ENCODE measurements at regions not wholly inside any gene's neighbourhood (a gene's known extent, or its start where the extent isn't known, plus 50 kb on each side); places are given as distances from the start of the nearest gene placed in this dataset.
"Not testable (repeated sequence)": the region's sequence is repeated elsewhere in the genome, so short reads cannot be mapped to it uniquely, and the experiment has no call there.

DNA sequence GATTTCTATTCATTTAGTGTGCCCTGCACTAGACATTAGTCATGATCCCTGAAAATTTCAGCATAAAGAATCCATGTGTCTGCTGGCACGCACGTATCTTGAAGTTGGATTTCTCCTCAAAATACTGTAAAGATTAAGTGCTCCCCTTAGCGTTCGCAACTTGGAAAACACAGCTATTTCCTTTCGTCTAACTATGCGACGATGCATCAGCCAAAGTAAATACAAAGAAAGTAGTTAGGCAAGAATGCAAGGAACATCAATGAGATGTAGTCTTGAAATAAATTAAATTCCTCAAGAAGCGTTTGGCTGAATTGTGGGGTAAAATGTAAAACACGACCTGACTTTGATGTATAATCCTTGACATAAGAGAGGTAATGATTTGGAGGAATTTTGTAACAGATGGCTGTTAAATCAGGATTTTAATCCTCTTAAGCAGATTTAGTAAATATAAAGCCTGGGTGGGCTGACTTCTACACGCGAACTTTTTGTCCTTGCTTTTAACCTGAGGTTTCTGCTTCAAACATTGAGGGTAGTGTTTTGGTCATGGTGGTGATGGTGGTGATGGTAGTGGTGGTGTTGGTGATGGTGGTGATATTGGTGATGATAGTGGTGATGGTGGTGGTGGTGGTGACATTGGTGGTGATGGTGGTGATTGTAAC is 88.2 kb downstream of the FOXF2 start:
- Mint-ChIP-seq H3K4me3 (no peak overlapping the region), H3K27ac (no peak overlapping the region), H3K27me3 (peaks cover 18% of the 10 kb centered on the region), H3K4me1 (peaks cover 12% of the 10 kb centered on the region), H3K9me3 (ENCODE audit: insufficient read depth) (no peaks in the 10 kb centered on the region)
- ChIA-PET POLR2A (no interaction called here), CTCF (no interaction called here)
- DNase-seq (no peak), ATAC-seq (ENCODE audit: low read depth) (no peak)
- Histone ChIP-seq H3K4me3 (ENCODE audit: control extremely low read depth in 1 of 5, extremely low read depth in 1 of 5, insufficient read depth in 1 of 5, low read depth in 2 of 5, low read length in 4 of 5) (no peak overlapping the region), H3K4me1 (ENCODE audit: control insufficient read depth in 2 of 2, insufficient read depth in 2 of 2, low read length in 2 of 2) (peaks cover 9 to 11% of the 10 kb centered on the region in 2 donors), H3K9ac (ENCODE audit: low read length) (no peak overlapping the region), H3K4me2 (replicated peaks; ENCODE audit: low read depth, low read length, poor library complexity, severe bottlenecking) (no peak overlapping the region), H3K27ac (ENCODE audit: low read length in 2 of 2) (no peak overlapping the region), H3K79me2 (ENCODE audit: control insufficient read depth, insufficient read depth, low read length) (no peaks in the 10 kb centered on the region), H2AFZ (ENCODE audit: insufficient read depth, low read depth, low read length, poor library complexity, severe bottlenecking) (no peak overlapping the region), H4K20me1 (ENCODE audit: control insufficient read depth, insufficient read depth, low read length, poor library complexity, severe bottlenecking) (no peaks in the 10 kb centered on the region), H3K9me3 (ENCODE audit: control extremely low read depth in 1 of 3, control insufficient read depth in 2 of 3, insufficient read depth in 1 of 3, low read length in 2 of 3) (no peaks in the 10 kb centered on the region), H3K36me3 (replicated peaks in 1 of 2; ENCODE audit: control extremely low read depth in 1 of 2, control insufficient read depth in 1 of 2, extremely low read depth in 1 of 2, insufficient read depth in 2 of 2, low read length in 1 of 2) (no peaks in the 10 kb centered on the region), H3K27me3 (replicated peaks in 1 of 4; ENCODE audit: control extremely low read depth in 1 of 4, control insufficient read depth in 3 of 4, insufficient read depth in 4 of 4, low read length in 3 of 4) (peaks cover 0 to 4% (median 0%) of the 10 kb centered on the region in 4 experiments)
- no peak for TF ChIP-seq EZH2 (IDR thresholded peaks at IDR 0.05; ENCODE audit: borderline replicate concordance, insufficient read depth, low read depth, low read length, poor library complexity, severe bottlenecking)
- TF ChIP-seq, protein P1, sequence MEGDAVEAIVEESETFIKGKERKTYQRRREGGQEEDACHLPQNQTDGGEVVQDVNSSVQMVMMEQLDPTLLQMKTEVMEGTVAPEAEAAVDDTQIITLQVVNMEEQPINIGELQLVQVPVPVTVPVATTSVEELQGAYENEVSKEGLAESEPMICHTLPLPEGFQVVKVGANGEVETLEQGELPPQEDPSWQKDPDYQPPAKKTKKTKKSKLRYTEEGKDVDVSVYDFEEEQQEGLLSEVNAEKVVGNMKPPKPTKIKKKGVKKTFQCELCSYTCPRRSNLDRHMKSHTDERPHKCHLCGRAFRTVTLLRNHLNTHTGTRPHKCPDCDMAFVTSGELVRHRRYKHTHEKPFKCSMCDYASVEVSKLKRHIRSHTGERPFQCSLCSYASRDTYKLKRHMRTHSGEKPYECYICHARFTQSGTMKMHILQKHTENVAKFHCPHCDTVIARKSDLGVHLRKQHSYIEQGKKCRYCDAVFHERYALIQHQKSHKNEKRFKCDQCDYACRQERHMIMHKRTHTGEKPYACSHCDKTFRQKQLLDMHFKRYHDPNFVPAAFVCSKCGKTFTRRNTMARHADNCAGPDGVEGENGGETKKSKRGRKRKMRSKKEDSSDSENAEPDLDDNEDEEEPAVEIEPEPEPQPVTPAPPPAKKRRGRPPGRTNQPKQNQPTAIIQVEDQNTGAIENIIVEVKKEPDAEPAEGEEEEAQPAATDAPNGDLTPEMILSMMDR (IDR thresholded peaks at IDR 0.05), result no peak
- 98% methylated on average over 8 of the region's 11 CpGs for WGBS (ENCODE audit: insufficient coverage)
- intact Hi-C loops (cut with micrococcal nuclease), result no loop called here

DNA sequence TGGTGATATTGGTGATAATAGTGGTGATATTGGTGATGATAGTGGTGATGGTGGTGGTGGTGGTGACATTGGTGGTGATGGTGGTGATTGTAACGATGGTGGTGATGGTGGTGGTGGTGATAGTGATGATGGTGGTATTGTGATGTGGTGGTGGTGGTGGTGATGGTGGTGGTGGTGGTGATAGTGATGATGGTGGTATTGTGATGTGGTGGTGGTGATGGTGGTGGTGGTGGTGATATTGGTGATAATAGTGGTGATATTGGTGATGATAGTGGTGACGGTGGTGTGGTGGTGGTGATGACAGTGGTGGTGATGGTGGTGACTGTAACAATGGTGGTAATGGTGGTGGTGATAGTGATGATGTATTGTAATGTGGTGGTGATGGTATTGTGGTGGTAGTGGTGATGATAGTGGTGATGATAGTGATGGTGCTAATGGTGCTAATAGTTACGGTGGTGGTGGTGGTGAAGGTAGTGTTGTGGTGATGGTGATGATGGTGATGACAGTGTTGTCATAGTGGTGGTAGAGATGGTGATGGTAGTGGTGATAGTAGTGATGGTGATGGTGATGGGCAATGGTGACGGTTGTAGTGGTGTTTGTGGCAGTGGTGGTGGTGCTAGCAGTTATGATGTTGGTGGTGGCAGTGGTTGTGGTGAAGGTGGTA is 88.9 kb downstream of the FOXF2 start:
- H3K27ac ChIP-seq (ENCODE audit: low read length in 2 of 2); H3K4me3 ChIP-seq (ENCODE audit: control extremely low read depth in 1 of 5, extremely low read depth in 1 of 5, insufficient read depth in 1 of 5, low read depth in 2 of 5, low read length in 4 of 5); H3K4me3 Mint-ChIP-seq; H3K27ac Mint-ChIP-seq; H3K79me2 ChIP-seq (ENCODE audit: control insufficient read depth, insufficient read depth, low read length); H3K9ac ChIP-seq (ENCODE audit: low read length); H3K4me2 ChIP-seq (replicated peaks; ENCODE audit: low read depth, low read length, poor library complexity, severe bottlenecking); H3K9me3 Mint-ChIP-seq (ENCODE audit: insufficient read depth); H4K20me1 ChIP-seq (ENCODE audit: control insufficient read depth, insufficient read depth, low read length, poor library complexity, severe bottlenecking); H3K9me3 ChIP-seq (ENCODE audit: control extremely low read depth in 1 of 3, control insufficient read depth in 2 of 3, insufficient read depth in 1 of 3, low read length in 2 of 3); H3K36me3 ChIP-seq (replicated peaks in 1 of 2; ENCODE audit: control extremely low read depth in 1 of 2, control insufficient read depth in 1 of 2, extremely low read depth in 1 of 2, insufficient read depth in 2 of 2, low read length in 1 of 2); DNase-seq; intact Hi-C loops (cut with micrococcal nuclease); H3K27me3 ChIP-seq (replicated peaks in 1 of 4; ENCODE audit: control extremely low read depth in 1 of 4, control insufficient read depth in 3 of 4, insufficient read depth in 4 of 4, low read length in 3 of 4); H2AFZ ChIP-seq (ENCODE audit: insufficient read depth, low read depth, low read length, poor library complexity, severe bottlenecking); ATAC-seq (ENCODE audit: low read depth); POLR2A ChIA-PET; CTCF ChIA-PET: not testable (repeated sequence)
- peaks cover 11 to 15% of the 10 kb centered on the region in 2 donors for H3K4me1 ChIP-seq (ENCODE audit: control insufficient read depth in 2 of 2, insufficient read depth in 2 of 2, low read length in 2 of 2)
- H3K27me3 Mint-ChIP-seq, result peaks cover 13% of the 10 kb centered on the region
- peaks cover 16% of the 10 kb centered on the region for H3K4me1 Mint-ChIP-seq
- WGBS (ENCODE audit: insufficient coverage), result 79% methylated on average over 3 of the region's 4 CpGs
